SJSA1 (cell line): ENCODE measurements at regions not wholly inside any gene's neighbourhood (a gene's known extent, or its start where the extent isn't known, plus 50 kb on each side); places are given as distances from the start of the nearest gene placed in this dataset.

Experiments used
- DNase-seq, 2 experiments: peaks; one replicate each; pipeline ENCODE4 v3.0.0-alpha.2; 2015 to 2020; ENCODE audit warnings: low spot score in 2 of 2, low read depth in 1 of 2
- H3K27ac ChIP-seq: fragments of 250-450 bp; sonication (Bioruptor Pico); 2 replicates; pipeline ENCODE4 v1.5.1; 2020; ENCODE audit warnings: mild to moderate bottlenecking, moderate library complexity
- H3K27me3 ChIP-seq: fragments of 250-450 bp; sonication (Bioruptor Pico); replicated peaks from 2 replicates; pipeline ENCODE4 v1.5.1; 2020; ENCODE audit warnings: mild to moderate bottlenecking, moderate library complexity
- H3K36me3 ChIP-seq: fragments of 250-450 bp; sonication (Bioruptor Pico); 2 replicates; pipeline ENCODE4 v1.5.1; 2020; ENCODE audit warnings: mild to moderate bottlenecking
- H3K4me1 ChIP-seq: fragments of 250-450 bp; sonication (Bioruptor Pico); replicated peaks from 2 replicates; pipeline ENCODE4 v1.6.1; 2021; ENCODE audit warnings: mild to moderate bottlenecking
- H3K4me3 ChIP-seq: fragments of 250-450 bp; sonication (Bioruptor Pico); 2 replicates; pipeline ENCODE4 v1.5.1; 2020; ENCODE audit warnings: mild to moderate bottlenecking
- H3K9me3 ChIP-seq: fragments of 250-450 bp; sonication (Bioruptor Pico); replicated peaks from 2 replicates; pipeline ENCODE4 v1.5.1; 2020; ENCODE audit warnings: mild to moderate bottlenecking

DNA sequence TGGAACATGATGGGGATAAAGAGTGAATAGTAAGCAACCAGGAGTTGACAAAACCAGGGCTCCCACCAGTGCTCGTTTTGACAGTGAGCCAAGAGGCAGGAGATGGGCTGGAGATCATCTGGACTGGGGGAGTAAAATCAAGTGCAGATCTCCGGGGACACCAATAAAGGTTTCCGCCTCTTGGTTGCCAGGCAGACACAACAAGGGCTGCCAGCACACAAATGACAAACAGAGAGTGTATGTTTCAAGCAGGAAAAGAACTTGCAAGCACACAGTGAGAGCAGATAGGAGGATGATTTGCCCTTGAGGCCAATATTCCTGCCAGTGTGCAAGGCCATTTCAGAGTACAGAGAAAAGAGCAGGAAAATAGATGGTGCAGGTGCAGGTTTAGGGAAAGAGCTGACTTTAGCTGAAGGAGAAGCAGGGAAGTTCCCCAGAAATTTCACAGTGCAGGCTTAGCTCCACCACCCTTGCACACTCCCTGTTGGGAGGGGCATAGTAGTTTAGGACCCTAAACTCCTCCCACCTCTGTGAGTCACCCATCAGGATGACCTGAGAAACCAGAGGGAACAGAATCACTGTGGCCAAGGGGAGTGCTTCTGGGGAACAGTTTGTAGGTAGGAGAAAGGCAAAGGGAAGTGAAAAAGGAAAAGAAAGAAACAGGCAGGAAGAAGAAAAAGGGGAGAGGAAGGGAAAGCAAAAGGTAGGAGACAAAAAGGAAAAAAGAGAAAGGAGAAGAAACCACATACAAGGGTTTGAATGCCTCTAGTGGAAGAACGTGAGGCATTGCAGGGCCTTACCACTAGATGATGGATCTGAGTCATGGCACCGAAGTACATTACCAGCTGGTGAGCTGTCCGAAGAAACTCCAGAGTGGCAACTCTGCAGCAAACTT is 404.4 kb downstream of the SLC6A15 start:
- H3K27ac ChIP-seq, result no peak overlapping the region
- H3K4me3 ChIP-seq, result no peak overlapping the region

DNA sequence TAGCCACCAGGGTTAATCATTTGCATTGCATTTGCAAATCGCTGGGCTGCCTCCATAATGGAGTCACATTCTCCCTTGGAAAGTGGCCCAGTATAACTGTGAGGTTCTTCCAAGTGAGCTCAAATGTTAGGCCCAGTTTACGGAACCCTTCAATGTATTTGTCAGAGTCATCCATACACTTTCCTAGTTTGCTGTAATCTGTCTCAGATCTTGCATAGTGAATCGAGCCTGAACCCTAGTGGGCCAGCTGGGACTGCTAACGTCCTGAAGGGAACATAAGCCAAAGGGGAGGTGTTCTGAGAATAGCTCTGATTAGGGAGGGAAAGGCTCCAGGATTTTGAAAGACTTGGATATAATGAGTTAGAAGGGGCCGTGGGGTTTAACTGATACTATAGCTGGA is 406.3 kb downstream of the SLC6A15 start:
- Histone ChIP-seq H3K27ac (no peak overlapping the region), H3K27me3 (no peaks in the 10 kb centered on the region), H3K9me3 (no peaks in the 10 kb centered on the region), H3K36me3 (no peaks in the 10 kb centered on the region), H3K4me3 (no peak overlapping the region), H3K4me1 (no peaks in the 10 kb centered on the region)
- no peak for DNase-seq

More for the DNA sequence above, 404.4 kb downstream of the SLC6A15 start:
- H3K27me3 ChIP-seq, result no peaks in the 10 kb centered on the region
- no peaks in the 10 kb centered on the region for H3K36me3 ChIP-seq
- no peaks in the 10 kb centered on the region for H3K9me3 ChIP-seq
- no peaks in the 10 kb centered on the region for H3K4me1 ChIP-seq
- no peak for DNase-seq

- Histone ChIP-seq H3K4me1 (no peaks in the 10 kb centered on the region), H3K36me3 (no peaks in the 10 kb centered on the region), H3K9me3 (no peaks in the 10 kb centered on the region), H3K27ac (no peak overlapping the region), H3K27me3 (no peaks in the 10 kb centered on the region), H3K4me3 (no peak overlapping the region)
- peak in 1 of 2 experiments; percentile 2 for DNase-seq
Measured at GRCh38 chr12:84502907-84503787, 409.5 kb downstream of the SLC6A15 start.

DNA sequence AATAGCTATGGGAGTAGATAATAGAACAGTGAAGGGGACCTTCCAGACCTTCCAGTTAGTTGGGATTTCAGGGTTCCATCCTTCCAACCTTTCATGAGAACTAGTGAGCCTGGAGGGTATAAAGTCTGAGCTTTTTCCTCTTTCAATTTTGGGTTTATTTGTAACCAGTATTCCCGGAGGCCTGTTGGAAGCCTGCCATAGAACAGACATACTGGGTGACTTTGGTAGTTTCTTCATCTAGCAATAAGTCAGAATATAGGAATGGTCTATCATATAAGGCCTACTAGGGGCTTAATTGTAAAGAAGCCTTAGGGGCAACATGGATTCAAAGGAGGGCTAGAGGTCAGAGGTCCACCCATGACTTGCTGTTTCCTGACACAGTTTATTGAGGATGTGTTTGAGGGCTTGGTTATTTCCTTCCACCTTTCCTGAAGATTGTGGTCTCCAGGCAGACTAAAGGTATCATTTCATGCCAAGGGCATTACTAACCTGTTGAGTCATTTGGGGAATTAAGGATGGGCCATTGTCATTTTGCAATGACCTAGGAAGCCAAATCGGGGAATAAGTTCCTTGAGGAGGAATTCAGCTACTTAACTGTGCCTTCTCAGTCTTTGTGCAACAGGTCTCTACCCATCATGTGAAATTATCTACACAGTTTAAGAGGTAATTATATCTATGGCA is 410.3 kb downstream of the SLC6A15 start:
- Histone ChIP-seq H3K27me3 (no peaks in the 10 kb centered on the region), H3K4me3 (no peak overlapping the region), H3K36me3 (no peaks in the 10 kb centered on the region), H3K27ac (no peak overlapping the region), H3K4me1 (no peaks in the 10 kb centered on the region), H3K9me3 (no peaks in the 10 kb centered on the region)
- no peak for DNase-seq

GRCh38 chr12:84497819-84498218 is 414.8 kb downstream of the SLC6A15 start:
- H3K36me3 ChIP-seq, result no peaks in the 10 kb centered on the region
- H3K27me3 ChIP-seq, result no peaks in the 10 kb centered on the region
- H3K27ac ChIP-seq, result no peak overlapping the region
- H3K4me1 ChIP-seq, result no peaks in the 10 kb centered on the region
- no peak overlapping the region for H3K4me3 ChIP-seq
- no peaks in the 10 kb centered on the region for H3K9me3 ChIP-seq
- no peak for DNase-seq

GRCh38 chr12:84495711-84496110 is 416.9 kb downstream of the SLC6A15 start:
- Histone ChIP-seq H3K4me3 (no peak overlapping the region), H3K27ac (no peak overlapping the region), H3K9me3 (no peaks in the 10 kb centered on the region), H3K4me1 (no peaks in the 10 kb centered on the region), H3K27me3 (no peaks in the 10 kb centered on the region), H3K36me3 (no peaks in the 10 kb centered on the region)
- no peak for DNase-seq

- Histone ChIP-seq H3K27me3 (no peaks in the 10 kb centered on the region), H3K4me3 (no peak overlapping the region), H3K9me3 (no peaks in the 10 kb centered on the region), H3K4me1 (no peaks in the 10 kb centered on the region), H3K27ac (no peak overlapping the region), H3K36me3 (no peaks in the 10 kb centered on the region)
- DNase-seq, result no peak
Measured at GRCh38 chr12:84492351-84492883, 420.2 kb downstream of the SLC6A15 start.

- no peaks in the 10 kb centered on the region for H3K27me3 ChIP-seq
- no peaks in the 10 kb centered on the region for H3K9me3 ChIP-seq
- no peaks in the 10 kb centered on the region for H3K36me3 ChIP-seq
- H3K4me1 ChIP-seq, result no peaks in the 10 kb centered on the region
- no peak overlapping the region for H3K4me3 ChIP-seq
- DNase-seq, result no peak
- H3K27ac ChIP-seq, result no peak overlapping the region
Measured at GRCh38 chr12:84484798-84485197, 427.8 kb downstream of the SLC6A15 start.

DNA sequence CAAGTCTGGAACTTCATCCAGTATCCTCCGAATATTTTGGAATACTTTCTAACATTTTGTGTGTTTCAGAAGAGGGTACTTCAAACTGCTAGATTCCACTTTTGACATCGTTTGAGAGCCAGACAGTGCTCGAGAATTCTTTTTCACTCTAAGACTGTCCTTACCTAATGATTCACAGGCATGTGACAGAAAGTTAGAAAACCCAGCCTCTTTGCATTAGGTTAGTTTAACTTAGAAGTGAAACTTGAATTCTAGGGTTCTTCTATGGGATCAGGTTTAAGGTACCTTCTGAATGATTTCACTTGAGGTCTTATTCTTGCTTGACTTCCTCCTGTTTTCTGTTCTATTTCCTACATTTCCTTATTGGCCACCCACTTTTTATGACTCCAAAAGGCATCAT is 431.8 kb downstream of the SLC6A15 start:
- H3K27me3 ChIP-seq, result no peaks in the 10 kb centered on the region
- H3K27ac ChIP-seq, result no peak overlapping the region
- no peaks in the 10 kb centered on the region for H3K4me1 ChIP-seq
- H3K9me3 ChIP-seq, result no peaks in the 10 kb centered on the region
- H3K36me3 ChIP-seq, result no peaks in the 10 kb centered on the region
- DNase-seq, result no peak
- no peak overlapping the region for H3K4me3 ChIP-seq

GRCh38 chr12:84470361-84470760 is 442.2 kb downstream of the SLC6A15 start:
- no peaks in the 10 kb centered on the region for H3K27me3 ChIP-seq
- DNase-seq, result no peak
- H3K4me3 ChIP-seq, result no peak overlapping the region
- H3K27ac ChIP-seq, result no peak overlapping the region
- no peaks in the 10 kb centered on the region for H3K36me3 ChIP-seq
- H3K4me1 ChIP-seq, result no peaks in the 10 kb centered on the region
- no peaks in the 10 kb centered on the region for H3K9me3 ChIP-seq

DNA sequence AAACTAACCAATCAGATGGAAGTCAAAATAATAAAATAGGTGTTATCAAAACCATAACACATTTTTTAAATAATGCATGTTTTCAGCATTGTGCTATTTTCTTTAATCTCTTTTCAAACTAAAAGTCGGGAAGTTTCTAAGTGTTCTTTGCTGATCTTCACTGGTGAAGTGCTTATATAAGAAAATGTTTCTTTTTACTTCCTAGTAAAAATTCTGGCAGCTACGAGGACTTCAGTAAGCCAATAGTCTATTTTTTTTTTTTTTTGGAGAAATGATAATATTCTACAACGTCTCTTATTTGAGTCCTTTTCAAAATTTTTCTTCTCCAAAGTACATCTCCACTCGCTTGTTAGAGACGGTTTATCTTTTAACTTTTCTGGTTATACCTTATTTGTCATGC is 448.0 kb downstream of the SLC6A15 start:
- Histone ChIP-seq H3K4me1 (no peaks in the 10 kb centered on the region), H3K4me3 (no peak overlapping the region), H3K36me3 (no peaks in the 10 kb centered on the region), H3K27me3 (no peaks in the 10 kb centered on the region), H3K27ac (no peak overlapping the region), H3K9me3 (no peaks in the 10 kb centered on the region)
- DNase-seq, result no peak

DNA sequence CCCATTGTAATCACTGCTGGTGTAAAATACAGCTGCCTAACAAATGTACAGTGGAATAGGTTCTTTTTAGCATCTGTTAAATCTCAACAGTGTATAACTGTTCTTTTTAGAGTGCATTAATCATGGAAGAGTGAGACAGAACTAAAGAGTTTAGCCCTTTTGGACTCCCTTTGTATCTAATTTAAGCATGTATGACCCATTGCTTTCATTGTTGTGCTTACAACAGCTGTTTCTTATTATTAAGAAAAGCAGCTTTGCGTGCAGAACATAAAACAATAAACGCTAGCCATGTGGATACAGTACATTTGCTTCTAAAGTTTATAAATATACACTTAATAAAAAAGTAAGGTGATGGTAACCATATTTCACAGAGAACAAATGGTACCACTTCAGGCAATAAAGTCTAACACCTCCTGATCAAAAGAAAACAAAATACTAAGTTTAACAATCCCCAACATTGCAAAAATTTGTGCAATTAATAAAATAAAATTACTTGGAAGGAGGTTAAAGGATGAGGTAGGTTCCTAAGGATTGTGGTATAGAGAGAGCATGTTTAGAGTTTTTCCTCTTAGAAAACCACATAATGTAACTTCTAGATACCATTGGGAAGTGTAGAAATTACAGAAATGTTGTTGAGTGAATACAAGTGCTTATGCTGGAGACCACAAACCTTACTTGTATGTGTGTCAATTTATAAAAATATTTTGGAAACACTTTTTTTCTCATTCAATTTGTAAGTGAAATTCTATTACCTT is 448.7 kb downstream of the SLC6A15 start:
- H3K36me3 ChIP-seq, result no peaks in the 10 kb centered on the region
- no peaks in the 10 kb centered on the region for H3K27me3 ChIP-seq
- H3K4me1 ChIP-seq, result no peaks in the 10 kb centered on the region
- no peak overlapping the region for H3K4me3 ChIP-seq
- H3K27ac ChIP-seq, result no peak overlapping the region
- no peaks in the 10 kb centered on the region for H3K9me3 ChIP-seq
- no peak for DNase-seq

DNA sequence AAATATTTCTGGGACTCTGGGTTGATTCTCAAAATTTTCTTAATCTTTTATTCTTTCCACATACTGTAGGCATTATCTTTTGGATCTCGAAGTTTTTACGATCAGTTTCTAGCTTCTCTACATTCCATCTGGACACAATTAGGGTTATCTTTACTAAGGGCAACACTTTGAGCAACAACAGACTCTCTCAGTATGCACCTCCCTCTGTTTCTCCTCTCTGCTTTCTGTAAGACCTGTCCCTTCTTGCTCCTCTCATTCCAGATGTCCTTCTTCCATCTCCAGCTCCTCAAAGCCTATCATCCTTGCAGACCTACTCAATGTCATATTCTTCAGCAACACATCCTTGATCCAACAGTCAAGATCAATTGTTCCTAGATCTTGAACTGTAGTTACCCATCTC is 457.0 kb downstream of the SLC6A15 start:
- no peaks in the 10 kb centered on the region for H3K36me3 ChIP-seq
- no peak for DNase-seq
- H3K27ac ChIP-seq, result no peak overlapping the region

More for the DNA sequence above, 457.0 kb downstream of the SLC6A15 start:
- Histone ChIP-seq H3K4me1 (no peaks in the 10 kb centered on the region), H3K9me3 (no peaks in the 10 kb centered on the region), H3K27me3 (no peaks in the 10 kb centered on the region), H3K4me3 (no peak overlapping the region)
